GM23338 (cell line): ENCODE measurements at regions not wholly inside any gene's neighbourhood (a gene's known extent, or its start where the extent isn't known, plus 50 kb on each side); places are given as distances from the start of the nearest gene placed in this dataset.

Source experiments
- ATAC-seq: fragments of 200-7000 bp; cut with Tn5 transposase; 3 replicates; pipeline ENCODE4 v1.9.1; 2020
- DNase-seq: peaks from one replicate; pipeline ENCODE4 v3.0.0-alpha.2; 2015; ENCODE audit warnings: low spot score
- H2AFZ ChIP-seq: fragments of 200-600 bp; sonication (generic); 2 replicates; pipeline ENCODE4 v1.8.0; 2016; ENCODE audit warnings: antibody characterized with exemption, mild to moderate bottlenecking, moderate library complexity
- H3F3A ChIP-seq: fragments of 200-600 bp; sonication (generic); replicated peaks from 2 replicates; pipeline ENCODE4 v1.8.0; 2017; ENCODE audit warnings: antibody characterized with exemption, mixed run types, low read depth
- H3K27ac ChIP-seq: fragments of 200-600 bp; sonication (generic); 2 replicates; pipeline ENCODE4 v1.6.1; 2016; ENCODE audit warnings: low read depth
- H3K27me3 ChIP-seq: fragments of 200-600 bp; sonication (generic); 2 replicates; pipeline ENCODE4 v1.8.0; 2016; ENCODE audit warnings: mild to moderate bottlenecking, mixed run types, moderate library complexity; ENCODE audit not compliant: insufficient read depth
- H3K36me3 ChIP-seq: fragments of 200-600 bp; sonication (generic); 2 replicates; pipeline ENCODE4 v1.8.0; 2016; ENCODE audit warnings: mild to moderate bottlenecking; ENCODE audit not compliant: insufficient read depth
- H3K4me1 ChIP-seq: fragments of 200-600 bp; sonication (generic); 2 replicates; pipeline ENCODE4 v1.8.0; 2016; ENCODE audit warnings: mild to moderate bottlenecking, moderate library complexity; ENCODE audit not compliant: insufficient read depth
- H3K4me2 ChIP-seq: fragments of 200-600 bp; sonication (generic); 2 replicates; pipeline ENCODE4 v1.7.1; 2017; ENCODE audit warnings: mixed run types
- H3K4me3 ChIP-seq: fragments of 200-600 bp; sonication (generic); 2 replicates; pipeline ENCODE4 v1.6.1; 2016; ENCODE audit warnings: mixed run types
- H3K79me2 ChIP-seq: fragments of 200-600 bp; sonication (generic); replicated peaks from 2 replicates; pipeline ENCODE4 v1.8.0; 2017; ENCODE audit warnings: mild to moderate bottlenecking; ENCODE audit not compliant: insufficient read depth
- H3K9me2 ChIP-seq: fragments of 200-600 bp; sonication (generic); 2 replicates; pipeline ENCODE4 v1.8.0; 2017; ENCODE audit not compliant: insufficient read depth
- H4K20me1 ChIP-seq: fragments of 200-600 bp; sonication (generic); replicated peaks from 2 replicates; pipeline ENCODE4 v1.8.0; 2017; ENCODE audit warnings: mild to moderate bottlenecking; ENCODE audit not compliant: insufficient read depth
- H3K27ac Mint-ChIP-seq: 2 replicates; pipeline ENCODE4 v1.8.0; 2020; ENCODE audit warnings: inconsistent platforms, mild to moderate bottlenecking, moderate library complexity, mixed read lengths
- H3K27me3 Mint-ChIP-seq: 3 replicates; pipeline ENCODE4 v1.8.0; 2022; ENCODE audit warnings: low read depth, mild to moderate bottlenecking, moderate library complexity, mixed read lengths, inconsistent platforms; ENCODE audit not compliant: insufficient read depth, poor library complexity
- H3K36me3 Mint-ChIP-seq: 3 replicates; pipeline ENCODE4 v1.8.0; 2021; ENCODE audit warnings: low read depth, mild to moderate bottlenecking, inconsistent platforms, moderate library complexity, mixed read lengths
- H3K4me1 Mint-ChIP-seq: 3 replicates; pipeline ENCODE4 v1.8.0; 2020; ENCODE audit warnings: mild to moderate bottlenecking, inconsistent platforms, mixed read lengths
- H3K4me3 Mint-ChIP-seq: 3 replicates; pipeline ENCODE4 v1.8.0; 2021; ENCODE audit warnings: moderate library complexity, mild to moderate bottlenecking, inconsistent platforms, mixed read lengths
- H3K9me3 Mint-ChIP-seq: 3 replicates; pipeline ENCODE4 v1.8.0; 2020; ENCODE audit warnings: moderate library complexity, mild to moderate bottlenecking, inconsistent platforms, mixed read lengths
- CREB1 ChIP-seq: fragments of 250-450 bp; sonication (Bioruptor Pico); IDR thresholded peaks from 2 replicates; pipeline ENCODE4 v1.5.0; 2020; ENCODE audit warnings: low read depth, mild to moderate bottlenecking, moderate library complexity
- EZH2 ChIP-seq: fragments of 200-600 bp; sonication (generic); IDR thresholded peaks from one replicate; pipeline ENCODE4 v1.8.0; 2017; ENCODE audit warnings: antibody characterized with exemption, mild to moderate bottlenecking, low read depth; ENCODE audit not compliant: unreplicated experiment
- JUNB ChIP-seq: IDR thresholded peaks from one replicate; pipeline ENCODE4 v1.6.1; 2016; ENCODE audit warnings: antibody characterized with exemption; ENCODE audit not compliant: unreplicated experiment
- NANOG ChIP-seq: IDR thresholded peaks from 2 replicates; pipeline ENCODE4 v1.6.1; 2016; ENCODE audit warnings: antibody characterized with exemption, borderline replicate concordance
- POLR2AphosphoS5 ChIP-seq: IDR thresholded peaks from 2 replicates; pipeline ENCODE4 v1.6.1; 2016; ENCODE audit warnings: antibody characterized with exemption, low read depth
- STAT1 ChIP-seq: IDR thresholded peaks from one replicate; pipeline ENCODE4 v1.6.1; 2016; ENCODE audit warnings: antibody characterized with exemption; ENCODE audit not compliant: unreplicated experiment
- ZNF331 ChIP-seq: fragments of 250-450 bp; sonication (Bioruptor Pico); IDR thresholded peaks from 2 replicates; pipeline ENCODE4 v1.5.0; 2020; ENCODE audit warnings: low read depth, mild to moderate bottlenecking, moderate library complexity
- TF ChIP-seq, protein P1 (sequence below): fragments of 250-450 bp; sonication (Bioruptor Pico); IDR thresholded peaks from 2 replicates; pipeline ENCODE4 v1.5.0; 2020; ENCODE audit warnings: mild to moderate bottlenecking, moderate library complexity
- TF ChIP-seq, protein P2 (sequence below): IDR thresholded peaks from 2 replicates; pipeline ENCODE4 v1.6.1; 2016; ENCODE audit warnings: antibody characterized with exemption
- TF ChIP-seq, protein P3 (sequence below), 2 experiments: fragments of 200-600 bp in 1 of 2; sonication (generic) in 1 of 2; conservative IDR thresholded peaks; 2 replicates each; pipeline versions ENCODE4 v1.5.1 to v1.6.1; 2016 to 2017; ENCODE audit warnings: antibody characterized with exemption in 2 of 2, low read depth in 2 of 2, mild to moderate bottlenecking in 2 of 2, moderate library complexity in 1 of 2
- TF ChIP-seq, protein P4 (sequence below): IDR thresholded peaks from one replicate; pipeline ENCODE4 v1.6.1; 2018; ENCODE audit warnings: antibody characterized with exemption; ENCODE audit not compliant: unreplicated experiment

DNA sequence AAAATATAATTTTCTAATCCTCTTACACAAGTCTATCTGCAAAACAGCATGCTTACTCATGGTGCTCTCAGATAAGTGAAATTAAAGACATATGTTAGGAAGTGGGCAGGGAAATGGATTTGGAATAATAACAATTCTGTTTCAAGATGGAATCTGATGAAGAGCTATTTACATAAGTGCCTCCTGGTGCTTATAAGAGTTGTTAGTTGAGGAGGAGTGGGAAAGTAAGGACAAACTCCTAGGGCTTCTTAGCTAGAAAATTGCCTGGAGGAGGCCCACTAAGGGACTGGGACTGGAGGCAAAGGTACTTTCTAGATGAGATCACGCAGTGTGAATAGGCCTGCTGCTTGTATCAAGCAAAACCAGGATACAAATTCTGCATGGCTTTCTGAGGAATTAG, 939.8 kb downstream of the GLUD2 start:
- no peaks in the 10 kb centered on the region for H4K20me1 ChIP-seq
- no peak for TF ChIP-seq ZNF331
- no peak for TF ChIP-seq CREB1 (CRISPR knock-in tag)
- no peak for TF ChIP-seq EZH2
- TF ChIP-seq, protein P1, sequence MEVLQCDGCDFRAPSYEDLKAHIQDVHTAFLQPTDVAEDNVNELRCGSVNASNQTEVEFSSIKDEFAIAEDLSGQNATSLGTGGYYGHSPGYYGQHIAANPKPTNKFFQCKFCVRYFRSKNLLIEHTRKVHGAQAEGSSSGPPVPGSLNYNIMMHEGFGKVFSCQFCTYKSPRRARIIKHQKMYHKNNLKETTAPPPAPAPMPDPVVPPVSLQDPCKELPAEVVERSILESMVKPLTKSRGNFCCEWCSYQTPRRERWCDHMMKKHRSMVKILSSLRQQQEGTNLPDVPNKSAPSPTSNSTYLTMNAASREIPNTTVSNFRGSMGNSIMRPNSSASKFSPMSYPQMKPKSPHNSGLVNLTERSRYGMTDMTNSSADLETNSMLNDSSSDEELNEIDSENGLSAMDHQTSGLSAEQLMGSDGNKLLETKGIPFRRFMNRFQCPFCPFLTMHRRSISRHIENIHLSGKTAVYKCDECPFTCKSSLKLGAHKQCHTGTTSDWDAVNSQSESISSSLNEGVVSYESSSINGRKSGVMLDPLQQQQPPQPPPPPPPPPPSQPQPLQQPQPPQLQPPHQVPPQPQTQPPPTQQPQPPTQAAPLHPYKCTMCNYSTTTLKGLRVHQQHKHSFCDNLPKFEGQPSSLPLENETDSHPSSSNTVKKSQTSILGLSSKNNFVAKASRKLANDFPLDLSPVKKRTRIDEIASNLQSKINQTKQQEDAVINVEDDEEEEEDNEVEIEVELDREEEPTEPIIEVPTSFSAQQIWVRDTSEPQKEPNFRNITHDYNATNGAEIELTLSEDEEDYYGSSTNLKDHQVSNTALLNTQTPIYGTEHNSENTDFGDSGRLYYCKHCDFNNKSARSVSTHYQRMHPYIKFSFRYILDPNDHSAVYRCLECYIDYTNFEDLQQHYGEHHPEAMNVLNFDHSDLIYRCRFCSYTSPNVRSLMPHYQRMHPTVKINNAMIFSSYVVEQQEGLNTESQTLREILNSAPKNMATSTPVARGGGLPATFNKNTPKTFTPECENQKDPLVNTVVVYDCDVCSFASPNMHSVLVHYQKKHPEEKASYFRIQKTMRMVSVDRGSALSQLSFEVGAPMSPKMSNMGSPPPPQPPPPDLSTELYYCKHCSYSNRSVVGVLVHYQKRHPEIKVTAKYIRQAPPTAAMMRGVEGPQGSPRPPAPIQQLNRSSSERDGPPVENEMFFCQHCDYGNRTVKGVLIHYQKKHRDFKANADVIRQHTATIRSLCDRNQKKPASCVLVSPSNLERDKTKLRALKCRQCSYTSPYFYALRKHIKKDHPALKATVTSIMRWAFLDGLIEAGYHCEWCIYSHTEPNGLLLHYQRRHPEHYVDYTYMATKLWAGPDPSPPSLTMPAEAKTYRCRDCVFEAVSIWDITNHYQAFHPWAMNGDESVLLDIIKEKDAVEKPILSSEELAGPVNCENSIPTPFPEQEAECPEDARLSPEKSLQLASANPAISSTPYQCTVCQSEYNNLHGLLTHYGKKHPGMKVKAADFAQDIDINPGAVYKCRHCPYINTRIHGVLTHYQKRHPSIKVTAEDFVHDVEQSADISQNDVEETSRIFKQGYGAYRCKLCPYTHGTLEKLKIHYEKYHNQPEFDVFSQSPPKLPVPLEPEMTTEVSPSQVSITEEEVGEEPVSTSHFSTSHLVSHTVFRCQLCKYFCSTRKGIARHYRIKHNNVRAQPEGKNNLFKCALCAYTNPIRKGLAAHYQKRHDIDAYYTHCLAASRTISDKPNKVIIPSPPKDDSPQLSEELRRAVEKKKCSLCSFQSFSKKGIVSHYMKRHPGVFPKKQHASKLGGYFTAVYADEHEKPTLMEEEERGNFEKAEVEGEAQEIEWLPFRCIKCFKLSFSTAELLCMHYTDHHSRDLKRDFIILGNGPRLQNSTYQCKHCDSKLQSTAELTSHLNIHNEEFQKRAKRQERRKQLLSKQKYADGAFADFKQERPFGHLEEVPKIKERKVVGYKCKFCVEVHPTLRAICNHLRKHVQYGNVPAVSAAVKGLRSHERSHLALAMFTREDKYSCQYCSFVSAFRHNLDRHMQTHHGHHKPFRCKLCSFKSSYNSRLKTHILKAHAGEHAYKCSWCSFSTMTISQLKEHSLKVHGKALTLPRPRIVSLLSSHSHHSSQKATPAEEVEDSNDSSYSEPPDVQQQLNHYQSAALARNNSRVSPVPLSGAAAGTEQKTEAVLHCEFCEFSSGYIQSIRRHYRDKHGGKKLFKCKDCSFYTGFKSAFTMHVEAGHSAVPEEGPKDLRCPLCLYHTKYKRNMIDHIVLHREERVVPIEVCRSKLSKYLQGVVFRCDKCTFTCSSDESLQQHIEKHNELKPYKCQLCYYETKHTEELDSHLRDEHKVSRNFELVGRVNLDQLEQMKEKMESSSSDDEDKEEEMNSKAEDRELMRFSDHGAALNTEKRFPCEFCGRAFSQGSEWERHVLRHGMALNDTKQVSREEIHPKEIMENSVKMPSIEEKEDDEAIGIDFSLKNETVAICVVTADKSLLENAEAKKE: no peak
- TF ChIP-seq, protein P2, sequence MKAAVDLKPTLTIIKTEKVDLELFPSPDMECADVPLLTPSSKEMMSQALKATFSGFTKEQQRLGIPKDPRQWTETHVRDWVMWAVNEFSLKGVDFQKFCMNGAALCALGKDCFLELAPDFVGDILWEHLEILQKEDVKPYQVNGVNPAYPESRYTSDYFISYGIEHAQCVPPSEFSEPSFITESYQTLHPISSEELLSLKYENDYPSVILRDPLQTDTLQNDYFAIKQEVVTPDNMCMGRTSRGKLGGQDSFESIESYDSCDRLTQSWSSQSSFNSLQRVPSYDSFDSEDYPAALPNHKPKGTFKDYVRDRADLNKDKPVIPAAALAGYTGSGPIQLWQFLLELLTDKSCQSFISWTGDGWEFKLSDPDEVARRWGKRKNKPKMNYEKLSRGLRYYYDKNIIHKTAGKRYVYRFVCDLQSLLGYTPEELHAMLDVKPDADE: no peak
- no peak for TF ChIP-seq JUNB
- no peak for TF ChIP-seq POLR2AphosphoS5
- TF ChIP-seq STAT1: no peak
- no peak for TF ChIP-seq NANOG
- TF ChIP-seq, protein P3, sequence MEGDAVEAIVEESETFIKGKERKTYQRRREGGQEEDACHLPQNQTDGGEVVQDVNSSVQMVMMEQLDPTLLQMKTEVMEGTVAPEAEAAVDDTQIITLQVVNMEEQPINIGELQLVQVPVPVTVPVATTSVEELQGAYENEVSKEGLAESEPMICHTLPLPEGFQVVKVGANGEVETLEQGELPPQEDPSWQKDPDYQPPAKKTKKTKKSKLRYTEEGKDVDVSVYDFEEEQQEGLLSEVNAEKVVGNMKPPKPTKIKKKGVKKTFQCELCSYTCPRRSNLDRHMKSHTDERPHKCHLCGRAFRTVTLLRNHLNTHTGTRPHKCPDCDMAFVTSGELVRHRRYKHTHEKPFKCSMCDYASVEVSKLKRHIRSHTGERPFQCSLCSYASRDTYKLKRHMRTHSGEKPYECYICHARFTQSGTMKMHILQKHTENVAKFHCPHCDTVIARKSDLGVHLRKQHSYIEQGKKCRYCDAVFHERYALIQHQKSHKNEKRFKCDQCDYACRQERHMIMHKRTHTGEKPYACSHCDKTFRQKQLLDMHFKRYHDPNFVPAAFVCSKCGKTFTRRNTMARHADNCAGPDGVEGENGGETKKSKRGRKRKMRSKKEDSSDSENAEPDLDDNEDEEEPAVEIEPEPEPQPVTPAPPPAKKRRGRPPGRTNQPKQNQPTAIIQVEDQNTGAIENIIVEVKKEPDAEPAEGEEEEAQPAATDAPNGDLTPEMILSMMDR (conservative IDR thresholded peaks at IDR 0.05; ENCODE audit: low read depth in 2 of 2): no peak
- TF ChIP-seq, protein P4, sequence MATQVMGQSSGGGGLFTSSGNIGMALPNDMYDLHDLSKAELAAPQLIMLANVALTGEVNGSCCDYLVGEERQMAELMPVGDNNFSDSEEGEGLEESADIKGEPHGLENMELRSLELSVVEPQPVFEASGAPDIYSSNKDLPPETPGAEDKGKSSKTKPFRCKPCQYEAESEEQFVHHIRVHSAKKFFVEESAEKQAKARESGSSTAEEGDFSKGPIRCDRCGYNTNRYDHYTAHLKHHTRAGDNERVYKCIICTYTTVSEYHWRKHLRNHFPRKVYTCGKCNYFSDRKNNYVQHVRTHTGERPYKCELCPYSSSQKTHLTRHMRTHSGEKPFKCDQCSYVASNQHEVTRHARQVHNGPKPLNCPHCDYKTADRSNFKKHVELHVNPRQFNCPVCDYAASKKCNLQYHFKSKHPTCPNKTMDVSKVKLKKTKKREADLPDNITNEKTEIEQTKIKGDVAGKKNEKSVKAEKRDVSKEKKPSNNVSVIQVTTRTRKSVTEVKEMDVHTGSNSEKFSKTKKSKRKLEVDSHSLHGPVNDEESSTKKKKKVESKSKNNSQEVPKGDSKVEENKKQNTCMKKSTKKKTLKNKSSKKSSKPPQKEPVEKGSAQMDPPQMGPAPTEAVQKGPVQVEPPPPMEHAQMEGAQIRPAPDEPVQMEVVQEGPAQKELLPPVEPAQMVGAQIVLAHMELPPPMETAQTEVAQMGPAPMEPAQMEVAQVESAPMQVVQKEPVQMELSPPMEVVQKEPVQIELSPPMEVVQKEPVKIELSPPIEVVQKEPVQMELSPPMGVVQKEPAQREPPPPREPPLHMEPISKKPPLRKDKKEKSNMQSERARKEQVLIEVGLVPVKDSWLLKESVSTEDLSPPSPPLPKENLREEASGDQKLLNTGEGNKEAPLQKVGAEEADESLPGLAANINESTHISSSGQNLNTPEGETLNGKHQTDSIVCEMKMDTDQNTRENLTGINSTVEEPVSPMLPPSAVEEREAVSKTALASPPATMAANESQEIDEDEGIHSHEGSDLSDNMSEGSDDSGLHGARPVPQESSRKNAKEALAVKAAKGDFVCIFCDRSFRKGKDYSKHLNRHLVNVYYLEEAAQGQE: no peak
- no peaks in the 10 kb centered on the region for H3K4me1 Mint-ChIP-seq
- no peak overlapping the region for H3K4me3 ChIP-seq
- no peak for ATAC-seq
- no peak overlapping the region for H2AFZ ChIP-seq
- H3F3A ChIP-seq: no peaks in the 10 kb centered on the region
- no peaks in the 10 kb centered on the region for H3K4me1 ChIP-seq
- H3K27me3 Mint-ChIP-seq: no peaks in the 10 kb centered on the region
- no peak for DNase-seq
- H3K27ac ChIP-seq: no peak overlapping the region
- no peaks in the 10 kb centered on the region for H3K36me3 Mint-ChIP-seq
- H3K9me3 Mint-ChIP-seq: no peaks in the 10 kb centered on the region
- no peaks in the 10 kb centered on the region for H3K36me3 ChIP-seq
- H3K4me2 ChIP-seq: no peak overlapping the region
- no peak overlapping the region for H3K4me3 Mint-ChIP-seq
- H3K27me3 ChIP-seq: no peaks in the 10 kb centered on the region
- no peaks in the 10 kb centered on the region for H3K79me2 ChIP-seq
- no peaks in the 10 kb centered on the region for H3K9me2 ChIP-seq
- no peak overlapping the region for H3K27ac Mint-ChIP-seq
